GM18909 (cell line): ENCODE measurements at regions not wholly inside any gene's neighbourhood (a gene's known extent, or its start where the extent isn't known, plus 50 kb on each side); places are given as distances from the start of the nearest gene placed in this dataset.
"Not testable (repeated sequence)": the region's sequence is repeated elsewhere in the genome, so short reads cannot be mapped to it uniquely, and the experiment has no call there.

Experiments
- ATAC-seq: cut with Tn5 transposase; IDR thresholded peaks from one replicate; pipeline ENCODE4 v1.9.1; 2021; ENCODE audit warnings: mild to moderate bottlenecking; ENCODE audit not compliant: unreplicated experiment, poor library complexity

DNA sequence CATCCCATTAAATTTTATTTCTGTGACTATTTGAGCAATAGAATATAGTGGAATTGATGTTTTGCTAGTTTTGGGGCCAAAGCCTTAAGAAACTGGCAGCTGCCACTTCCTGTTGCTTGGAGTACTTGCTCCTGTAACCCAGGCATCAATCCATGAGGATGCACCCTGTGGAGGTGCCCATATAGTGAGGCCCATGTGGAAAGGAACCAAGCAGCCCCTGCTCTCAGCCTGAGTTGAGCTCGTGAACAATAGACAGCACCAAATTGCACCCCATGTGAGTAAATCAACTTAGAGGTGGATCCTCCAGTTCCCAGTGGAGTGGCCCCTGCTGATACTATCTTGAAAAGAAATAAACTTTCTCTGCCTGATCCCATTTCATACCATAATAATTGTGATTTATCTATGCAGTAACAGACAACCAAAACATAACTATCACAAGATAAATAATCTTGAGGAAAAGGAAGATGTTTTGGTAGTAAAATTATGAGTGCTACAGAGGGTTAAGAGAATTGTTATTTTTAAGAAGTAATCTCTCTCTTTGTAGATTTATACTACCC is 481.9 kb downstream of the TBC1D32 start:
- ATAC-seq = no peak

DNA sequence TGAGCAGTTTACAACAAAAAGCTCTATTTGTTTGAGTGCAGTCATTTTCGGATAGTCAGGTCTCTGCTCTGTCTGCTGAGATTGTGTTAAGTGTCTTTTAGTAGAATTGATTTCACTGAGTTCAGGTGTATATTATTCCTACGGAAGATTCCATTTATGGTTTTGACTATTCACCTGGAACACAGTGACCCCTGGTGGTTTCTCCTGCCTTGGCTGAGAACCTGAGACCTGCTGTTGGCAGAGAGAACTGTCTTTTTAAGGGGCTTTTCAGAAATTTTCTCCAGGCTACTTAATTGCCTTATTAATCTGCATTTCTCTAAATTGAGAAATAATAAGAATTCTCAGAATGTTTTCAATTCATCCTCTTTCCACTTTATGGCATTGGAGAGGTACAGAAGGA is 508.0 kb downstream of the TBC1D32 start:
- ATAC-seq = no peak

DNA sequence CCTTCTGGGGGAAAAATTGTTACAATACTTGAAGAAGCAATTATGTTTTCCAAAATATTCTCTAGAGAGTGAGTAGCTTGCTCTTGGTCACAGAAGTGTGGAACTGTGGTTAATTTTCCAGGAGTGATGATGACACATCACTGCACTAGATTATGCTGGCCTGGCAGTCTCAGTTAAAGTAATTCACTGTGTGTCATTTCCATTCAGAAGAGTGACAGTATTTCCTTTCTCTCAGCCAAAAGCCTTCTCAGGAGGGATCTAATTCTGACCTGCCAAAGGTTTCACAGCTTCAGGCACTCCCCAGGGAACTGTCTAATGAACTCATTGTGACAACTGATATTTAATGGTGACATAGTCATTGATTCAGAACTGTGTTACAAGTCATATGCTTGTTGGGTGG is 517.5 kb downstream of the TBC1D32 start:
- no peak for ATAC-seq

- no peak for ATAC-seq
Observed at GRCh38 chr6:120805276-120805675, 529.0 kb downstream of the TBC1D32 start.

GRCh38 chr6:120804612-120805011 is 529.7 kb downstream of the TBC1D32 start:
- ATAC-seq = no peak

DNA sequence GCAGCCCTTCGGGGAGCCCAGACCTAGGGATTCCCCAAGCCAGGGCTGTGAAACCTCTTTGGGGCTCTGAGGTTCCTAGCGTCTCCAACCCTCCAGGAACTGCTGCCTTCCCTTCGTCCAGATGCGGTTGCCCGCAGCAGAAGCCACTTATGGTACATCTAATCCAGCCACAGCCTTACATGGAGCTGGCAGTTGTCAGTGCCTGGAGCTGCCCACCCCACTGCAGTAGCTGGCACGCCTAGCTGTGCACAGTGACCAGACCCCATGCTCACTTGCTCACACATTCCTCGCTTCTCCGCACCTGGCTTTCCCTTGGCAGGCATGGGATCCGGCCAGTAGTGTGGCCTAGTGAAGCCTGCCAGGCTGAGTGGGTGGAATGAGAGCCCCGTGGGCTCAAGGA is 547.6 kb downstream of the TBC1D32 start:
- no peak for ATAC-seq

- ATAC-seq = no peak
Observed at GRCh38 chr6:120786256-120786655, 548.0 kb downstream of the TBC1D32 start.

DNA sequence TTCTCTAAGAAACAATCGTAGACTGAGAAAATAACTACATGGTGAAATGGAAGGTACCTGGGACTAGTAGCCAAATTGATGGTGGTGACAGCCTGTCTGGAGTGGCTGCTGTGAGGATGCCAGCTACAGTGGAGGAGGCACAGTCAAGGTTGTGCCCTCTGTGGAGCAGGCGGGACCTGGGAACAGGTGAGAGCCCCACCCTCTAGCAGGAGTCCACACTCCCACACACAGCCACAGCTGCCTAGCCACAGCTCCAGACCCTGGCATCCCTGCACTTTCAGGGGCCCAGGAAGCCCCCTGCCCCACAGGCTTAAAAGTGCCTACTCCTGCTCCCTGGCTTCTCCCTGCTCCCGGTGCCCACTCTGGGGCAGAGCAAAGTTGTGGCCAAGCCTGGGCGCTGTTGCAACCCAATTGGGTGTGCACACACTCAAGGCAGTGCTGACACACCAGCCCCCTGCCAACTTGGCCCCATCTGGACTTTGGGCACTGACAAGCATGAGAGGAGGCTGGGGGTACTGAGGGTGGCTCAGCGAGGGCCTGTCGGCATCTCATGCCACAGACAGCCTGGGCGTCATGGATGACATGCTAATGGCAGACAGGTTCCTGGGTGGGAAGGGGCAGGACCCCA is 548.7 kb downstream of the TBC1D32 start:
- no peak for ATAC-seq

- ATAC-seq = no peak
Observed at GRCh38 chr6:120779441-120779840, 554.8 kb downstream of the TBC1D32 start.

DNA sequence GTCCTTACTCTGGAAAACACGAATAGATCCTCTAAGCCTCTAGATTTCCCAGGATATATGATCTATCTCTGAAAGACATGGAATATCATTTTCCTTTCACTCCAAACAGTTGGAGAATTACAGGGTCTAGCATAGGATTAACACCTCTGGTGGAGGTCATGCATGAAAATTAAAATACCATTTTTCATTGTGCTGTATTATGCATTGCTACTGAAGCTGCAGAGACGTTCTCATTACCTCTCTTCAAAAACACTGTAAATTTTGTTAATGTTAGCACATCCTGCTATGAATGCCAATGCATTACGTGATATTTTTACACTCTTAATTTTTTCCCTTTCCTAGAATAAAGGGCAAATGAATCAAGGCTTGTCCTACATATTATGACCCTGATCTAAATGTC is 558.6 kb downstream of the TBC1D32 start:
- no peak for ATAC-seq

GRCh38 chr6:120774275-120774674 is 560.0 kb downstream of the TBC1D32 start:
- no peak for ATAC-seq

DNA sequence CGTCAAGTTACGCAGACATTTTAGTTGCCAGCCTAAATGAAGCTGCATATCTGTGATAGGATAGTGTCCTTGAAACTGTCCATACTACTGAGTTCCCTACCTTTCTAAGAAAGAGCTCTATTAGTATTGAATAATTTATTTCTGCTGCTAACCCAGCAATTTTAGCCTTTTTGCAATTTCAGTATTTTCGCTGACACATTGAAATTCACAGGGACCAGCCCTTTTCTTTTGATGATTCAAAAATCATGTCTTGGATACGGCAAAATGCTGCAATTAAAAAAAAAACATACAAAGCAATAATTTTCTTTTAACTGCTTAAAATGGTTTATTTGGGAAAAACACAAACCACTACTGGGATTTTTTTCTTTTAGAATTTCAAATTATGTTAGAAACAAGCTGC is 563.3 kb downstream of the TBC1D32 start:
- ATAC-seq = no peak

GRCh38 chr6:120764312-120764711 is 570.0 kb downstream of the TBC1D32 start:
- no peak for ATAC-seq

GRCh38 chr6:120759570-120759969 is 574.7 kb downstream of the TBC1D32 start:
- no peak for ATAC-seq

GRCh38 chr6:120748574-120748973 is 585.7 kb downstream of the TBC1D32 start:
- ATAC-seq = not testable (repeated sequence)

DNA sequence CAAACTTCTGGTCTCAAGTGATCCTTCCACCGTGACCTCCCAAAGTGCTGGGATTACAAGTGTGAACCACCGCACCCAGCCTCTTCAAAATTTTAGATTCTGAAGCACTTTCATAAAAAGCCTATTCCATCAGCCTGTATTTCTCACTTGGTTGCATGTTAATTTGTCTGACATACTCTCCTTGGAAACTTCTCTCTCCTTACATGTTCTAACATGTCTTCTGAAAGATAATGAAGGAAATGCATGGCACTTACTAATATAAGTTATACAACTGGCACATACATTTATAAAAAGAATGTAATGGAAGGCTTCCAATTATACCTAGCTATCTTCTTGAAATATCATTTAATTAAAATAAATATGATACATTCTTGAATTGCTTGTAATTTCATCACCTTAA is 597.5 kb downstream of the TBC1D32 start:
- ATAC-seq = no peak

GRCh38 chr6:120735641-120736040 is 598.6 kb downstream of the TBC1D32 start:
- no peak for ATAC-seq

- ATAC-seq = no peak
Observed at GRCh38 chr6:120711255-120711654, 623.0 kb downstream of the TBC1D32 start.

- ATAC-seq = no peak
Observed at GRCh38 chr6:120700001-120700400, 634.3 kb downstream of the TBC1D32 start.

- ATAC-seq = no peak
Observed at GRCh38 chr6:120686492-120686891, 647.8 kb downstream of the TBC1D32 start.

GRCh38 chr6:120682145-120682544 is 652.1 kb downstream of the TBC1D32 start:
- ATAC-seq = no peak

DNA sequence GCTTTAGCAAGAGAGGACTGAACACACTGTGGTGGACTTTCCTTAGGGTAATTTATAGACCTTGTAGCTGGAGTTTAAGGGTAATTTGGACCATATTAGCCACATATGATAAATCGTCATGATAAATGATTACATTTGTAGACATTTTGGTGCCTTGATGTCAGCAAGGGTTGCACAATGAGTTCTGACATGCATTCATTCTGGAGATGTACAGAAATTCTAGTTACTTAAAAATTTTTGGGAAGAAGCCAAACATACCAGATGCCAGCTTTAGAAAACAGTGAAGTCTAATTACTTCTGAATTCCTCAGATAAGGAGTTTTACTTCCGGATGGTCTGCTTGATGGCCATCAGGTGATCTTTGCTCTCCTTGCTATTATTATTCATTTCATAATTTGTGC is 653.1 kb downstream of the TBC1D32 start:
- ATAC-seq = no peak
